ENCODE measurements at regions not wholly inside any gene's neighbourhood (a gene's known extent, or its start where the extent isn't known, plus 50 kb on each side); places are given as distances from the start of the nearest gene placed in this dataset.
A peak's percentile ranks its signal among the peaks of the same experiment; 100 is the strongest.

DNA sequence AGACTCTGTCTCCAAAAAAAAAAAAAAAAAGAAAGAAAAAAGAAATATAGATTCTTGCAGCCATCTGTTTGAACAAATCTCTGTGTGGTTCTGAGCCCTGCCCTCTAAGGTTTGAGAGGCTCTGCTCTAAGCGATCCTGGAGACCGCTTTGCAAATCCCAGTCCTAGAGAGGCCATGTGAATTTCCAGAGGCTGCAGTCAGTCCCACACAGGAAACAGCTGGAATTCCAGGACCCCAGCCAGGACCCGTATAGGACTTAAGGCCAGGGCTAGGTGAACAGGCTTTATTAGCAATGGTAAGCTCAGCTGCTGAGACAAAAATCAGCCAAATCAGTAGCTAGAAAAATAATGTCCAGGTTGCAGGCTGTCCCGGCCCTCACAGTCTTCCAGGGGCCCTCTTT is 154.8 kb downstream of the RPS24 start:
- no peak for DNase-seq

DNA sequence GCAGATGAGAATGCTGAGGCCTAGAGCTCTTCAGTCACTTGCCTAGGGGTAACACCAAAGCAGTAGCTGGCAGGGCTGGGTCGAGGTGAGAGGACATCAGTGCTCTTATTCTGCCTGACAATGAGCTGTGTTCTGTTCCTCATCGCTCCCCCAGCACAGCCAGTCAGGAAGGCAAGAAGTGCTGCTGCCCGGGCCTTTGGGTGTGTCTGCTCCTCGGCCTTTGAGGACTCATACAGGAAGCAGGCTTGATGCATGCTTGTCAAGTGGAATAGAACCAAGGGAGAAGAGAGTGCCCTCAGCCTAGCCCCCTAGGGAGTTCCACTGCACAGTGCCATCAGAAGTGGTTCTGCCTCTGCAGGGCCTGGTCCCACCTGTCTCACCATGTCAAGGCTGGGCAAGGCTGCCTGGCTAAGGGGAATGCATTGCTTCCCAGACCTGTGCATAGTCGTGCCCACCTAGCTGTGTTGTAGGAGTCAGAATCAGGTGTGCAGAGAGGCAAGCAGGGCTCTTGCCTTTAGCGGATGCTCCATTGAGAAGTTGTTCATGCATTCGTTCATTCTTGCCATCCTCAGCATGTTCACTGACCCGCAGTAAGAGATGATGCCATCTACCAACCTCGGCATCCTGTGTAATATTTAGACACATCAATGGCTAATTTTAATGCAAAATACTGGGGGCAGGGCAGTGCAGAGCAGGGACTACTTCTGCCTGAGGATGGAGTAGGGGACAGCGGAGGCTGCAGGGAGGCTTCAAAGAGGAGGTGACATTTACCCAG is 156.6 kb downstream of the RPS24 start:
- DNase-seq: no peak

DNA sequence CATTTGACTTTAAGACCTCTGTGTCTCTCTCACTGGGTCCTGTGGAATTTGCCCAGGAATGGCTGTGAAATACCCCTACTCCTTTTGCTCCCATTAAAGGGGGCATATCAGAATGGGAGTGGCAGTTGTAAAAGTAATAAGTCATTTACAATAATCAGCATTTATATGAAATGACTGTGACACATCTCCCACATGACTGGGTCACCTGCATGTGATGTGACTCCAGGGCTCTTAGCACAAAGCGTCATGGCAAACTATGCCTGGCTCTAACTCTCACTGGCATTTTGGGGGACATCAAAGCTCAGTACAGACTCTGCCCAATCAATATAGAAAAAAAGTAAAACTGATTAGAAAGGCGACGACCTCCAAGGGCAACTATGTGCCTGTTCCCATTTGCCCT is 157.6 kb downstream of the RPS24 start:
- no peak for DNase-seq

DNA sequence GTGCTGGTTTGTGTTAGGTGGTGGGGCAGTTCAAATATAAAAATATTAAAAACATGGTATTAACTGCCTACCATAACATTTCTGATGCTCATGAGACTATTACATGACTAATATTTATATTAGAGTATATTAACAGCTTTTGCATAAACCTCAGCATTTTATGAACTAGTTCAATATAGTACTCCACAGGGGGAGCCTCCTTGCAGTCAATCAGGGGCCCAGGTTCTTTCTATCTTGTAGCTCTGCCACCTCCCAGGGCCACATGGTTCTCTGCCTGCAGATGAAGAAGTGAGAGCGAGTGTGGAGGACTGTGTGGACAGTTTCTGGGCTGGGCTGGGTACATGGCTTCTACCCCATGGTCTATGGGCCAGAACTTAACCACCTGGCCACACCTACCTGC is 159.5 kb downstream of the RPS24 start:
- DNase-seq: no peak

DNA sequence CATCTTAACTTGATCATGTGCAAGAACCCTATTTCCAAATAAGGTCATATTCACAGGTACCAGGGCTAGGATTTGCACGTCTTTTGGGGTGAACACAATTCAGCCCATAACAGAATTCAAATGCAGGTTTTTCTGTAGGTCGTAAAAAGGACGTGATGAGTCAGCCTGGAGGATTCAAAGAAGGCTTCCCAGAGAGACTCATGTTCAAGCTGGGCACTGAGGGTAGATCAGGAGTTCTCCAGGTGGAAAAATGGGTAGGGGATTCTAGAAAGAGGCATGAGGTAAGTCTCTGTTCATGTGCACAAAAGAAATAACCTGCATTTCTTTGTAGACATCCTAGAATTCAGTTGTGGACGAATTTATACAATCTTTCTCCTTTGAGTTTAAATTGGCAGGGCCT is 160.4 kb downstream of the RPS24 start:
- no peak for DNase-seq

DNA sequence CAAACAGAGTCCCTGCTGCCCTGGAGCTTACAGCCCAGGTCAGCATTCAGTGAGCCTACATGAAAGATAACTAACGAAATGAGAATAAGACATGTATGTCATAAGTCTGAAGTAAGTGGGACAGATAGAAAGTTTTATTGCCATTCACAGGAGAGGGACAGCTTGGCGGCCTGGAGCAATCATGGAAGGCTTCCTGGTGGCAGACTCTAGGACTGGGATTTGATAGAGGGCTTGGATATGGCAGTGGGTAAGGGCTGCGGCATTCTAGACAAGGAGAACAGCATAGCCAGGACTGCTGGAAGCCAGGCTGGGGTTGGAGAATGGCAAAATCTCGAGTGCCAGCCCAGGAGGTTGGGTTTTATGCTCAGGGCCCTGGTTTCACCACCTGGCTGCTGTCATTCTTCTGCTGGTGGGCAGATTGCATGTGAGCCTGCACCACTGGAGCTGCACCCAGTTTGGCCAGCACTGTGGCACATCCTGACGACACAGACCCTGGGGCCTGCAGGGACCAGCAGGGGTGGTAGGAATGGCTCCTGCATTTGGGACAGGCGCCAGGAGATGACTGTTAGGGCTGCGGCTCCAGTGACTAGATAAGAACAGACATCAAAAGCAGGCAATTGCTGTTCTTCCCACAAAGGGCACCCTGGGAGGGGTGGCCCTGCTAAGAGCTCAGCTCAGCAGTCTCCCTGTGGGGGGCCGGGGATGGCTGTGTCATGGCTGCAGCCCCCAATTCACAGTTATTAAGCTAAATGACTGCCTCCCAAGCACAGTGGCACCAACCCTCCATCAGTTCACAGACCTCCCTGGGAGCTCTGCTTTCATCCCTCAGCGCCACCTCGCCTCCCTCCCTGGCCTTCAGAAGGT is 161.1 kb downstream of the RPS24 start:
- DNase-seq: no peak

DNA sequence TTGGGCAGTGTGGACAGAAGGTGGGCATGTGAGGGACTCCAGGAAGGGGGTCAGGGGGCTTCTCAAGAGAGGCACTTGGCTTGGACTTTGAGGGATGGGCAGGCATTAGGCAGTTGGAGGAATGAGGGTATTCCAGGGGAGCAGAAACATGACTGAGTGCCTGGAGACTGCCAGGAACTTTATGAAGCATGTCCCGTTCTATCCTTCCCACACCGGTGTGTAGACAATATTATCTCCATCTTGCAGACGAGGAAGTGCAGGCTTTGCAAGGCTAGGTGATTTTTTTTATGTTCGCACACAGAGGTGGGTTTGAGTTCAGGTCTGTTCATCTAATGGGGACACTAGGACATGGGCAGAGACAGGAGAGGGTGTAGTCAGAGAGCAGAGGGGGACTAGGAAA is 162.7 kb downstream of the RPS24 start:
- DNase-seq: no peak

DNA sequence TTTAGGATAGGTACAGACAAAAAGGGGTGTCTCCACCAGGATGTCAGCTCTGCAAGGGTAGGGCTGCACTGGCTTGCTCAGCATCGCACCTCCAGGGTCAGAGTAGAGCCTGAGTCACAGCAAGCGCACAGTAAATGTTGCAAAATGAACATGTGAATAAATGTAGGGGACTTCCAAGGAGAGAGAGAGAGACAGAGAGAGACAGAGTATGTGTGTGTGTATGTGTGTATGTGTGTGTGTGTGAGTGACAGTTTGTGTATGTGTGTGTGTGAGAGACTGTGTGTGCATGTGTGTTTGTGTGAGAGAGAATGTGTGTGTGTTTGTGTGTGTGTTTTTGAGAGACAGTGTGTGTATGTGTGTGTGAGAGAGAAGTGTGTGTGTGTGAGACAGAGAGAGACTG is 163.3 kb downstream of the RPS24 start:
- DNase-seq: peak; percentile 12

DNA sequence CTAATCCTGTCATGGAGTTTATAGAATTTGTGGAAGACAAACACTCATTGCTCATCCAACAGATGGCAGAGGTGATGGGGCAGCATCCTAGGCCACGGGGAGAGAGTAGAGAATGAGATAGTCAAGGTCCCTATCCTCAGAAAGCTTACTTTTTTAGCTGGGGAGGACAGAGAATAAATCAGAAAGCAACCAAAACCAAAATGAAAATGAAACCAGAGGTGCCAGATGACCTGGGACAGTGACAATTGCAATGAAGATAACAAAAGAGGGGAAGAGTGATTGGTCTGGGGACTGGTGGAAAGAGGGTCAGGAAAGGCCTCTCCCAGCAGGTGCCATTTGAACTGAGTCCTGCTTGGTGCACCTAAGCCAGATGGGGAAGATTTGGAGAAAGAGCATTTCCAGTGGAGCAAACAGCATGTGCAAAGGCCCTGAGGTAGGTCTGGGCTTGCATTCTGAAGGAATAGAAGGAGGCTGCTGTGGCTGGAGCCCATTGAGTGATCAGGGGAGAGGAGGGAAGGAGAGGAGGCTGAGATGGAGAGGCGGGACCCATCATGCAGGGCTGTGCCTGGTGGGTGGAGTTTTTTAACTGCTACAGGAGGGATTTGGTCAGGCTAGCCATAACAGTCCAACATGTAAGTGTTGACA is 164.1 kb downstream of the RPS24 start:
- no peak for DNase-seq

DNA sequence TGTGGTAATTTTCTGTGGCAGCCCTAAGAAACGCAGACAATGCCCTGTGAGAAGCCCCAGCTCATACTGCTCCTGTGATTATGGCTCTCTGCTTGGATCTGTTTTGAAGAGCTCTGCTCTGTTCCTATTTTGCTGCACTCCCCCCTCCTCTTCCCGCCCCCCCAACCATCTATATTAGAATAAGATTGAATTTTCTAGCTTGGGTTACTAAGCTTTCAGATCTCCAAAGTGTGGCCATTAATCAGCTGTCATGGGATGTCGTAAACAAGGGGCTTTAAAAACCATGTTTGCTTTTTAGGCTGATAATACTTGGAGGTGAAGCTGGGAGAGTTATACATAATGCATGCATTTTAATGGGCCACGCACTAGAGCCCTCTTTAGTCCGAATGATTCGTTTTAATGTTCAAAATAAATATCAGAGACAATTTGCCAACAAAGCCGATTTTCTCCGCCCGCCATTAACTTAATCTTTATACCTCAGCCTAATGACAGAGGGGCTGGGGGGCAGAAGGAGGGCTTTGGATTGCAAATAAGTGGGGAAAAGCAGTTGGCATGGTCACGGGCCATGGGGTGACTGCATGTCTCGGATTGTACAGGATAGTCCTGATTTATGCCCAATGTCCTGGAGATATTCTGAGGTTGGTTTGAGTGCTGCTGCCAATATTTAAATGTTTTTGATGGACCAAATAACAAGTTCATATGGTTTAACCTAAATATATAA is 165.5 kb downstream of the RPS24 start:
- DNase-seq: no peak

DNA sequence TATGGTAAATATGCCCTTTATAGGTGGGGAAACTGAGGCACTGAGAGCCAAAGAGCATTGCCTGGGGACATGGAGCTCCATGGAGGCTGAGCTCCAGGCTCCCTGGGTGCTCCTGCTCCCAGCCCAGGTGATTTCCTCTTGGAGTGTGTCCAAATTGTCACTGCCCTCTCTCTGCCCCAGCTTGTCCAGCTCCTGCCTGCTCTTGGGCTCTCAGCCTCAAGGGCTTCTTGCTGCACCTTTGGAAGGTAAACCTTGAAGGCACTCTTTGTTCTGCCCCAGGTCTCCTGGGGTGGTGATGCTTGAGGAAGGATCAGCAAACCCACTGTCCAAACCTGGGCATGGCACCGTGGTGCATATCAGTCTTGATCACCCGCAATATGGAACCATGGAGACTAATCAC is 166.1 kb downstream of the RPS24 start:
- no peak for DNase-seq

DNA sequence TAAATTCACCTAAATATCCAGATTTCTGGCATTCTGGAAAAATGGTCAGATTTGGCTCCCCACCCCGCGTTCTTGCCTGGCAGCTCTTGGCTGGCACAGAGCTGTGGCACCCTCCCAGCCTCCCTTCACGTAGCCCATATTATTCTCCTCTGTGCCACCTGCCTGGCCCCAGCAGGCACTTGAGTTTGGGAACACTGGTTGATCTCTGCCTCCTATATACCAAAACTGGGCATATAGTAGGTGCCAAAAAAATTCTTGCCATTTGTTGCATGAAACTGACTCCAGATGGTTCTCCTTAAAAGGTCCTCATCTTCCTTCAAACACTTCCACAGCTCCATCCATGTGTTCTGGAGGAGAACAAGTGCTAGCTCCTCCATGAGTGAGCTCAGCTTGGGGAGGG is 167.0 kb downstream of the RPS24 start:
- DNase-seq: no peak

DNA sequence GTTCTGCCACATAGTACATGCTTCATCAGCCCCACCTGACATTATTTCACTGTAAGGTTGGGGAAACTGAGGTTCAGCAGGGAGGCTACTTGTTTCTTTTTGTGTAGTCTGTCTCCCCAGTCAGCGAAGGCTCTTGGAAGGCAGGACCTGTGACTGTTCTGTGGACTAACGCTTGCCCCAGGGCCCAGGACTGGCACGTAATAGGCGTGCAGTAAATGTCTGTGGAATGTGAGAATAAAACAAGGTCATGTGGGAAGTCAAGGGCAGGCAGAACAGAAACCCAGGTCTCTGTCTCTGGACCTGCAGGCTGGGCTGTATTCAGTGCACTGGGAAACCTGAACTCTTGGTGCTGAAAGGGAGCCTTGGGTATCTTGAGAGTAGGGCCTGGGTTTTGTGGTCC is 168.7 kb downstream of the RPS24 start:
- no peak for DNase-seq

DNA sequence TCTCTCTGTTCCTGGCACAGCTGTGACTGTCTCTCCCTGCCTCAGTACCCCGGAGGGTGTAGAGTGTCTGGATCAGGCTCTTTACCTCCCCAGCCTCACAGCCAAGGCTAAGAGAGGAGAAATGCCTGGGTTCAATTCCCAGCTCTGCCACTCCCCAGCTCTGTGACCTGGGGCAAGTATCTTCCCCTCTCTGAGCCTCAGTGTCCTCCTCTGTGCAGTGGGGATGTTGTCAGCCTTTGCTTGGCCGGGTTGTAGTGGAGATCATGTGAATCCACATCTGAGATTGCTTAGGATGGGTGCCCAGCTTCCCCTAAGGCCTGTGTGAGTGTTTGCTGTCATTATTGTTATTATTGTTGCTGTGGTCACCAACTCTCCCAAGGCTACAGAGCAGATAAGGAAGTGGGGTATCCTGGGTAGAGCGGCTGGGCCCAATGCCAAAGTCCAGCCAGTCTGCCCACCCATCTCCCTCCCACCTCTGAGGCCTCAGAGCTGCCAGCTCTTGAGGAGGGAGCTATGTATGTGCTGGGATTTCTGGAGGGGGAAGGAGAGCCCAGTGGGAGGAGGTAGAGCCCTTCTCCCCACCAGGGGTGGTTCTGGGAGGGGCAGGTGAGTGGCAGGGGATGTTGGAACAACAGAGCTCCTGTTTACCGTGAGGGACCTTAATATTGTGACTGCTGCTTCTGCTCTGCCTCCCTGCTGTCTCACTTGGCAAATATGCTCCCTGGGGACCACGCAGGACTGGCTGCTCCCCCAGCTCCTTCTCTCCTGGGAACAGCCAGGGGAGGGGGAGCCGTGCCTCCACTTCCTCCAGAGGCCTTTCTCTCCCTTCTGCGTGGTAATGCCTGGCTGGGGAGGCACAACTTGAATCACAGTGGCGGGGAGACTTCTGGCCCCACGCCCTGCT is 170.5 kb downstream of the RPS24 start:
- DNase-seq: no peak

DNA sequence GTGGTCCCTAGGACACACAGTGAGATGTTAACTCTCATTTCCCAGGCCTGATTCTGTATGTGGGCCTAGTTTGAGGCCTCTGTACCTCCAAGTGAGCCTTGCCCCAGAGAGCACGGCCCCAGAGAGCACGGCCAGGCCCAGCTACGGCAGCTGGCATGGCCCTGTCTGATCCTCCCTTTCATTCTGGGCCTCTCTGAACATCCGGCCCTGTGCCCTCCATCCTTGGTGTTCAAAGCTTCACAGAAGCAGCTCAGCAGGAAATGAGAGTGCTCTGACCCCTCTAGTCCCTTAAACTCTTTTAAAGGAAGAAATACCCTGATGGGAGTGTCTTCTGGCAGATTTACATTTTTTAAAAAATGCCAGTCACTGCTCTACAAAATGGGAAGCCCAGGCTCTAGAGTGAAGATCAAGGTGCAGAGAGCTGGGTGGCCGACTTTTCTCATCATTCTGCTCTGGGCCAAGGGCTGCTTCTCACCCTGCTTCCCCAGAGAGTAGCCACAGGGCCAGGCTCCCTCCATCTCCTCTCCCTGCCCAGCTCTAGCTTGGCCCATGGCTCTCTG is 171.9 kb downstream of the RPS24 start:
- no peak for DNase-seq

DNA sequence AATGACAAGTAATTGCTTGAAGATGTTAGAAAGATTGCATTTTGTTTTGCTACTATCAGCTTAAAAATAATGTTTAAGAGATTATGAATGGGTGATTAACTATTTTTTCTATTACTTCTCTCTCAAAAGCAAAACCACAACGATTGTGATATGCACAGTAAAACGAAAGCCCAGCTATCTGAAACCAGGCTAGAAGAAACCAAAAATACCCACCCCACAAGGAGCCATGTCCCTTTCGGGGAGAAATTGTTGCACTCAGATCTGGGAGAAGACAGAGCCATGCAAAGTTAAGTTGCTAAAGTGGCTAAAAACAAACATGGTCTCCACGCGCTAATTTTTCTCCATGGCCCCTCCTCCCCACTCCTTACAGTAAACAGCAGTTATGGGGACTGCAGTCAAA is 173.6 kb downstream of the RPS24 start:
- DNase-seq: no peak

DNA sequence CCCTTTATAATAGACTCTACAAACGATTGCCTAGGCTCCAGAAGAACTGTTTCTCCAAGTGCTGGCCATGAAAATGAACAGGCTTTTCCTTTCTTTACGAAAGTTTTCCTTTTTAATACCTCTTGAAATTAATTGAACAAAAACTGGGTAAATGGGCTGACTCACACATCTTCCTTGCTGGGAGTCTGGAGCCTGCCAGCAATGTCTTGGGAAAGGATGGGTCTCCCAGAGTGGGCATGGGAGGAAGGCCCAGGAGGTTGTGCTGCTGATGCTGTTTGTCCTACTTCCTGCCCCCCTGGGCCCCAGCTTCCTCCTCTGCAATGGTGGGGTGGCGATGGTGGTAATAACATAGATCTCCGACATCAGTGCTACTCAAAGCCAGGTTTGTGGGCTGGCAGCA is 174.1 kb downstream of the RPS24 start:
- no peak for DNase-seq

DNA sequence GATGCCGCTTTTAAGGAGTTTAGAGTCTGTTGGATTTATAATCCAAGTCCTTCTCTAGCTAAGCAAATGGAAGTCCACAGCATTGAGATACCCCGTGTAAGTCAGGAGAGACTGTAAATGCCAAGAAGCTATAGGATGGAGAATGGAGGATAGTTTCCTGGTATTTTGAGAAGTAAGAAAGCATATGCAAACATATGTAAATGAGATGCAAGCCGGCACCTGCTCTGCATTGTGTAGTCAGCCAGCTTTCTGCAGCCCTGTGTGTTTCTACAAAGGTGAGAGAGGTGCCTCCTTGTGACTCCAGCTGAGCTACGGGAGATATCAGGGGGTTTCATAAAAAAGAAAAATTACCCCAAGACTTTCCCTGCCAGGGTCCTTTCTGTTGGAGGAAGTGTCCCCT is 176.3 kb downstream of the RPS24 start:
- no peak for DNase-seq

DNA sequence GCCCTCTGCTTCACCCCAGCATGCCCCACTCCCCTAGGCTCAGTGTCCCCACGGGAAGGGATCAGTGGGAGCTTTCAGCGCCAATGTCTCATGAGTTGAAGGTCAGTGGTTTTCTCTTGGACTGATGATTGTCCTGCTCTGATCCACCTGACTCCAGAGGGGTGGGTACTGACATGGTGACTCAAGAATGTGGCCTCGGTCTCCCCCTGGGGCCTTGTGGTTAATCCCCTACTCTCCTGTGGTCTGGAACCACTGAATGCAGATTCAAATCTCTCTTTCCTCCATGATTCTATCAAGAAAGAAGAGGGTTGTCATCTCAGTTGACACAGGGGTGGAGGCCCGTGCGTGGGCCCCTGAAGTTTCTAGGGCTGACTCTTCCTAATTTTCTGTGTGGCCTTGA is 176.9 kb downstream of the RPS24 start:
- no peak for DNase-seq

DNA sequence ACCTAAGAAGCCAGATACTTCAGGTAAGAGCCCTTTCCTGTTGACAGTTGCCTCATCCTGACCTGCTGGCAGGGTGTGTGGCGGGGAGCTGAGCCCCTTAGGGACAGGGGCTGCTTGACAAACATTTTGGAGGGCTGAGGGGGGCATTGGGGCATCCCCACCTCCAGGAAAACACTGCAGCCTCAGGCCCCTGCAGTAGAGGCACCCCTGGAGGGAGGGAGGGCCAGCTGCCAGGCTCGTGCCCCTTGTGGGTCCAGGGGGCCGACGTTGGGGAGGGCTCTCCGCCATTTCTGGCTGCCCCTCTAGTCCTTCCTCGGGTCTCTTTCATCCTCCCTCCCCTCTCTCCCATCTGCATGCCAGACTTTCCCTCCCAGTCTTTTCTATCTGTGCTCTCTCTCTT is 177.3 kb downstream of the RPS24 start:
- no peak for DNase-seq

DNA sequence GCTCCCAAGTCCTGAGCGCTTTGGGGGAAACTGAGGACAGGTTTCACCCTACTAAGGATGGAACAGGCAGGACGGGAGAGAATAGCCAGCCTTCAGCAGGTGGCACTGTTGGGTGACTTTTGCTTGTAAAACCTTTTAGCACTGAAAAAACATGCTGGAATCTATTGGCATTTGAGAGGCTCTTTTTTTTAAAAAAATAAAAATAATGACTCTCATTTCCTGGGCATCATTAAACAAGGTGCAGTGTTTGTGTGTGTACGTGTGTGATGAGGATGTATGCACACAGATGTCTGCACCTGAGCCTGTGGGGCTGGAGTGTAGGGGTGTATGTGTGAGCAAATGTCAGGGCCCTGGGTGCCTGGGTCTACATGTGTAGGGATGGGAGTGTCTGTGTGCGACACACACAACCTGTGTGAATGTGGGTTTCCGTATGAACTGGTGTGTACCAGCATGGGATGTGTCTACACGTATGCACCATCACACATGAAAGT is 177.9 kb downstream of the RPS24 start:
- no peak for DNase-seq
